ENCODE measurements at regions not wholly inside any gene's neighbourhood (a gene's known extent, or its start where the extent isn't known, plus 50 kb on each side); places are given as distances from the start of the nearest gene placed in this dataset.

- Histone ChIP-seq H2AFZ (ENCODE audit: low read length) (no peak overlapping the region), H4K5ac (ENCODE audit: insufficient read length, low read depth, low read length) (no peak overlapping the region), H3K23ac (ENCODE audit: insufficient read length) (no peak overlapping the region), H2BK12ac (ENCODE audit: low read depth, low read length) (no peak overlapping the region), H2BK15ac (ENCODE audit: low read length) (no peak overlapping the region), H3K18ac (ENCODE audit: extremely low read depth, low read length) (no peak overlapping the region), H3K79me2 (ENCODE audit: control insufficient read depth in 1 of 2, insufficient read depth in 2 of 2, low read length in 2 of 2) (no peaks in the 10 kb centered on the region), H3K36me3 (ENCODE audit: control insufficient read depth in 2 of 4, insufficient read depth in 4 of 4, low read length in 3 of 4) (no peaks in the 10 kb centered on the region), H3K4me2 (ENCODE audit: insufficient read depth in 1 of 2, low read depth in 2 of 2, low read length in 2 of 2) (no peak overlapping the region), H2BK5ac (ENCODE audit: low read depth, low read length) (no peak overlapping the region), H3K4me1 (replicated peaks in 1 of 4; ENCODE audit: control insufficient read depth in 3 of 4, insufficient read depth in 4 of 4, low read length in 3 of 4) (no peaks in the 10 kb centered on the region), H4K20me1 (replicated peaks in 1 of 2; ENCODE audit: control insufficient read depth in 1 of 2, insufficient read depth in 2 of 2, low read length in 2 of 2) (no peaks in the 10 kb centered on the region), H3K27me3 (replicated peaks in 1 of 4; ENCODE audit: control insufficient read depth in 3 of 4, extremely low read depth in 1 of 4, insufficient read depth in 3 of 4, low read length in 3 of 4) (no peaks in the 10 kb centered on the region), H3K9me3 (ENCODE audit: insufficient read depth in 2 of 2, low read depth in 1 of 2, low read length in 1 of 2) (no peaks in the 10 kb centered on the region), H4K91ac (replicated peaks; ENCODE audit: insufficient read length, low read length) (no peak overlapping the region), H2AK5ac (ENCODE audit: low read depth, low read length) (no peak overlapping the region), H3K4me3 (ENCODE audit: extremely low read depth in 1 of 4, insufficient read depth in 2 of 4, low read depth in 3 of 4, low read length in 4 of 4) (no peak overlapping the region), H3K27ac (ENCODE audit: low read depth, low read length) (no peak overlapping the region), H2BK120ac (replicated peaks; ENCODE audit: low read depth, low read length) (no peak overlapping the region), H4K8ac (ENCODE audit: extremely low read depth, insufficient read depth, low read length) (no peak overlapping the region), H3K4ac (replicated peaks; ENCODE audit: insufficient read length, low read depth, low read length) (no peak overlapping the region), H3K14ac (ENCODE audit: insufficient read length) (no peak overlapping the region), H3K23me2 (ENCODE audit: low read depth, low read length) (no peaks in the 10 kb centered on the region; the same call in 1 of the 2 replicates), H3K79me1 (ENCODE audit: low read depth, low read length) (no peaks in the 10 kb centered on the region), H3K56ac (replicated peaks; ENCODE audit: insufficient read length, low read depth, low read length) (no peak overlapping the region), H2BK20ac (ENCODE audit: low read length) (no peak overlapping the region), H3K9ac (replicated peaks in 1 of 4; ENCODE audit: extremely low read depth in 1 of 4, low read depth in 3 of 4, low read length in 3 of 4) (no peak overlapping the region)
- 74% methylated on average over 8 of the region's 8 CpGs; no CpG with 5 or more reads in 1 of the 2 experiments for WGBS, 2 experiments (ENCODE audit: extremely low coverage in 1 of 2, insufficient coverage in 1 of 2, insufficient read length in 1 of 2, insufficient replicate concordance in 2 of 2, low coverage in 1 of 2, low lambda C conversion rate in 2 of 2, missing lambda C conversion rate in 1 of 2)
- CTCF ChIA-PET (ENCODE audit: partially characterized antibody), result interaction anchor here (1.6 kb wide), 1 partner anchor 13 kb away, joined by 7 read pairs; no protein-coding TSS in a partner anchor
- FAIRE-seq (no peak), DNase-seq (ENCODE audit: low read depth in 1 of 2, low spot score in 2 of 2) (no peak)
- POLR2A ChIA-PET (ENCODE audit: partially characterized antibody), result no interaction called here
- TF ChIP-seq HDAC2 (IDR thresholded peaks at IDR 0.05; ENCODE audit: borderline replicate concordance in 1 of 2, low read depth in 2 of 2, low read length in 2 of 2), result no peak
- TF ChIP-seq SP1 (IDR thresholded peaks at IDR 0.05; ENCODE audit: low read depth, low read length), result no peak
- TF ChIP-seq USF2 (IDR thresholded peaks at IDR 0.05; ENCODE audit: low read length), result no peak
- TF ChIP-seq CHD1 (IDR thresholded peaks at IDR 0.05; ENCODE audit: low read depth, low read length), result no peak
- no peak for TF ChIP-seq GTF2F1 (IDR thresholded peaks at IDR 0.05; ENCODE audit: borderline replicate concordance, low read depth, low read length)
- TF ChIP-seq TAF7 (optimal IDR thresholded peaks at IDR 0.05; ENCODE audit: borderline replicate concordance, low read depth, low read length), result no peak
- TF ChIP-seq SIRT6 (IDR thresholded peaks at IDR 0.05; ENCODE audit: low read length), result no peak
Observed at GRCh38 chr7:135812148-135812547, 63.5 kb upstream of the FAM180A start.

All from H1 (cell line).